ENCODE measurements at regions not wholly inside any gene's neighbourhood (a gene's known extent, or its start where the extent isn't known, plus 50 kb on each side); places are given as distances from the start of the nearest gene placed in this dataset.
A peak's percentile ranks its signal among the peaks of the same experiment; 100 is the strongest.

DNA sequence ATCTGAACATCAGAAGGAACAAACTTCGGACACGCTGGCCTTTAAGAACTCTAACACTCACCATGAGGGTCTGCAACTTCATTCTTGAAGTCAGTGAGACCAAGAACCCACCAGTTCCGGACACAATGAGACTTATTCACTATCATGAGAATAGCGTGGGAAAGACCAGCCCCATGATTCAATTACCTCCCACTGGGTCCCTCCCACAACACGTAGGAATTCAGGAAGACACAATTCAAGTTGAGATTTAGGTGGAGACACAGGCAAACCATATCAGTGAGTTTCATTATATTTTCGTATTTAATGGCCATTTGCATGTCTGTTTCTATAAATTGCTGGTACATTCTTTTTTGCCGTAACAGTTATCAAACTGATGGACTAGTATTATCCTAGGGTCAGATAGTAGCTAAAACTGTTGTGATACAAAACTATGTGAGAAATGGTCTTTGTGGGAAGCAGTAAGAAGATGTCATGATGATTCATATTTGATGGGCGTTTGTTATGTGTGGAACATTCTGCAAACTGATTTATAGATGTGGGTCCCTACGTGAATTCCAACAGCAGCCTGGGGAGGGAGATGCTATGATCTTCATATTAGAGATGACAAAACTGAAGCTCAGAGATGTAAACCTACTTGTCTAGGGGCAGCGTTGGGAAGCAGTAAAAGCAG lies 282.4 kb upstream of the TMEM132C start:
- no TSS peak for BruUV-seq (replicated peaks)
- POLR2A ChIA-PET (ENCODE audit: unreplicated experiment) = no interaction called here
- peak overlapping the region; percentile 48; the same call in 1 of the 2 replicates for H3K9ac ChIP-seq (ENCODE audit: low read length)

DNA sequence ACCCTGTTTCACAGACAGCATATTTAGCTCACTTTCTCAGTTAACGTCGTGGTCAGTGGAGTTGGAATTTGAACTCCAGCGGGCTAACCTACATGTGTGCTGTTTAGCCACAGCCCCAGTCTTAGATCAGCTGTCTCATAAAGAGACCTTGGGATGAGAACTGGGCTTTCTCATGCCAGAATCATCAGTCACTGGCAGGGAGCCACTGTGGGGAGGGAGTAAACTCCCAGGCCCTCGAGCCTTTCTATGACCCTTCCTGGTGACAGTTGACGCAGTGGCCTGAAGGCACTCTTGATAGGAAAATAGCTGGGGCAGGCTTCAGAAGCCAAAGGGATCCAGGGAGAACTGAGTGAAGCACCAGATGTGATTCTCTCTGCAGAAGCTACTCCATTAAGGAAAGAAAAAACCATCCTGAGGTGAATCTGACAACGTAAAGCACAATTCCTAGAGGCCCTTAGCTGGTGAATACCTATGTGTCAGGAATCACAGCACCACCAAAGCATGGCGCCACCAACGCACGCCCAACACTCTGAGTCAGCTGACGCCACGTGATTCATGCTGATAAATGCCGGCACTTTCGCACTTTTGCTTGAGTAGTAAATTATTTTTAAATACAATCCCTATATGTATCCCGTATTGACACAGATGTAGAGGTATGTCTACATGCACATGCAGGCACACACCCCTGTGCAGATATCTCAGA lies 279.6 kb upstream of the TMEM132C start:
- Histone ChIP-seq H3K79me2 (ENCODE audit: low read length) (no peaks in the 10 kb centered on the region), H3K9me2 (replicated peaks; ENCODE audit: low read length) (no peaks in the 10 kb centered on the region), H3F3A (ENCODE audit: low read length, unreplicated experiment) (no peaks in the 10 kb centered on the region), H3K27me3 (ENCODE audit: low read length) (no peaks in the 10 kb centered on the region), H3K9ac (ENCODE audit: low read length) (peak overlapping the region; percentile 31; the same call in 1 of the 2 replicates), H3K4me3 (ENCODE audit: low read length) (peak overlapping the region; percentile 6; the same call in 1 of the 2 replicates), H2AFZ (ENCODE audit: low read length) (peak overlapping the region; percentile 22), H3K27ac (ENCODE audit: low read length) (peak overlapping the region; percentile 82), H3K4me1 (ENCODE audit: insufficient read depth, low read length) (peaks cover 33% of the 10 kb centered on the region), H3K36me3 (ENCODE audit: low read depth, low read length) (no peaks in the 10 kb centered on the region), H3K4me2 (ENCODE audit: low read length) (peak overlapping the region; percentile 59), H4K20me1 (ENCODE audit: low read length) (no peaks in the 10 kb centered on the region), H3K9me3 (ENCODE audit: low read length) (no peaks in the 10 kb centered on the region)
- ATAC-seq (peak; percentile 37; the same call in 1 of the 2 replicates), DNase-seq (peak; percentile 96)
- TF ChIP-seq, protein P1, sequence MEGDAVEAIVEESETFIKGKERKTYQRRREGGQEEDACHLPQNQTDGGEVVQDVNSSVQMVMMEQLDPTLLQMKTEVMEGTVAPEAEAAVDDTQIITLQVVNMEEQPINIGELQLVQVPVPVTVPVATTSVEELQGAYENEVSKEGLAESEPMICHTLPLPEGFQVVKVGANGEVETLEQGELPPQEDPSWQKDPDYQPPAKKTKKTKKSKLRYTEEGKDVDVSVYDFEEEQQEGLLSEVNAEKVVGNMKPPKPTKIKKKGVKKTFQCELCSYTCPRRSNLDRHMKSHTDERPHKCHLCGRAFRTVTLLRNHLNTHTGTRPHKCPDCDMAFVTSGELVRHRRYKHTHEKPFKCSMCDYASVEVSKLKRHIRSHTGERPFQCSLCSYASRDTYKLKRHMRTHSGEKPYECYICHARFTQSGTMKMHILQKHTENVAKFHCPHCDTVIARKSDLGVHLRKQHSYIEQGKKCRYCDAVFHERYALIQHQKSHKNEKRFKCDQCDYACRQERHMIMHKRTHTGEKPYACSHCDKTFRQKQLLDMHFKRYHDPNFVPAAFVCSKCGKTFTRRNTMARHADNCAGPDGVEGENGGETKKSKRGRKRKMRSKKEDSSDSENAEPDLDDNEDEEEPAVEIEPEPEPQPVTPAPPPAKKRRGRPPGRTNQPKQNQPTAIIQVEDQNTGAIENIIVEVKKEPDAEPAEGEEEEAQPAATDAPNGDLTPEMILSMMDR (conservative IDR thresholded peaks at IDR 0.05; ENCODE audit: low read depth, low read length) = no peak
- TF ChIP-seq EZH2 (IDR thresholded peaks at IDR 0.05; ENCODE audit: low read length, unreplicated experiment) (no peak), EZH2phosphoT487 (IDR thresholded peaks at IDR 0.05; ENCODE audit: borderline replicate concordance, low read length) (no peak)
- POLR2A ChIA-PET (ENCODE audit: unreplicated experiment) = no interaction called here
- no TSS peak for BruUV-seq (replicated peaks)
- CTCF ChIA-PET = interaction anchor here (0.6 kb wide), 1 partner anchor 12 kb away, joined by 5 read pairs; no protein-coding TSS in a partner anchor
- intact Hi-C loops (cut with micrococcal nuclease) = no loop called here

More for the DNA sequence above, 282.4 kb upstream of the TMEM132C start:
- intact Hi-C loops (cut with micrococcal nuclease) = no loop called here
- CTCF ChIA-PET = no interaction called here
- Histone ChIP-seq H3K36me3 (ENCODE audit: low read depth, low read length) (no peaks in the 10 kb centered on the region), H3F3A (ENCODE audit: low read length, unreplicated experiment) (no peaks in the 10 kb centered on the region), H3K4me2 (ENCODE audit: low read length) (peak overlapping the region; percentile 40), H3K9me2 (replicated peaks; ENCODE audit: low read length) (no peaks in the 10 kb centered on the region), H2AFZ (ENCODE audit: low read length) (peak overlapping the region; percentile 54), H3K4me1 (ENCODE audit: insufficient read depth, low read length) (peaks cover 33% of the 10 kb centered on the region), H3K27ac (ENCODE audit: low read length) (peak overlapping the region; percentile 65), H3K9me3 (ENCODE audit: low read length) (no peaks in the 10 kb centered on the region), H3K4me3 (ENCODE audit: low read length) (no peak overlapping the region), H3K27me3 (ENCODE audit: low read length) (no peaks in the 10 kb centered on the region), H4K20me1 (ENCODE audit: low read length) (no peaks in the 10 kb centered on the region), H3K79me2 (ENCODE audit: low read length) (no peaks in the 10 kb centered on the region)
- TF ChIP-seq EZH2phosphoT487 (IDR thresholded peaks at IDR 0.05; ENCODE audit: borderline replicate concordance, low read length) = no peak
- no peak for TF ChIP-seq EZH2 (IDR thresholded peaks at IDR 0.05; ENCODE audit: low read length, unreplicated experiment)
- no peak for ATAC-seq
- peak; percentile 72 for DNase-seq

DNA sequence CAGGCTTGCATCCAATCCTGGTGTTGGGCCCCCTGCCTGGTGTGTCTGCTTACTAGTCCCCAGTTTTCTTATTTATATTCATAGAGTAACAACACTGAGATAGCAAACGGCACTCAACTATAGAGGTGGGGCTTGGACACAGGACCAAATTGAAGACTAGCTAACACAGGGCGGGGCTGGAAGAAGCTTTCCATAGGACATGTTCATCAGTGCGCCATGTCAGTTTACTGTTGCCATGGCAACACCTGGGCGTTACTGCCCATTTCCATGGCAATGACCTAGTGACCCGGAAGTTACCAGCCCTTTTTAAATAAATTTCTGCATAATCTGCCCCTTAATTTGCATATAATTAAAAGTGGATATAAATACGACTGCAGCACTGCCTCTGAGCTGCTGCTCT lies 275.5 kb upstream of the TMEM132C start:
- no peak overlapping the region for H3K4me3 ChIP-seq (ENCODE audit: low read length)
- intact Hi-C loops (cut with micrococcal nuclease) = no loop called here
- ATAC-seq (no peak), DNase-seq (no peak)
- peaks cover 14% of the 10 kb centered on the region for H3K4me1 ChIP-seq (ENCODE audit: insufficient read depth, low read length)
- BruUV-seq (replicated peaks) = no TSS peak
- no peaks in the 10 kb centered on the region for H3K27me3 ChIP-seq (ENCODE audit: low read length)
- no peak for TF ChIP-seq EZH2 (IDR thresholded peaks at IDR 0.05; ENCODE audit: low read length, unreplicated experiment)
- TF ChIP-seq, protein P1 (conservative IDR thresholded peaks at IDR 0.05; ENCODE audit: low read depth, low read length) = no peak
- no peak for TF ChIP-seq EZH2phosphoT487 (IDR thresholded peaks at IDR 0.05; ENCODE audit: borderline replicate concordance, low read length)
- CTCF ChIA-PET = no interaction called here
- H2AFZ ChIP-seq (ENCODE audit: low read length) = no peak overlapping the region
- no peak overlapping the region for H3K9ac ChIP-seq (ENCODE audit: low read length)
- H4K20me1 ChIP-seq (ENCODE audit: low read length) = no peaks in the 10 kb centered on the region
- H3K36me3 ChIP-seq (ENCODE audit: low read depth, low read length) = no peaks in the 10 kb centered on the region
- no peaks in the 10 kb centered on the region for H3K79me2 ChIP-seq (ENCODE audit: low read length)
- no peak overlapping the region for H3K4me2 ChIP-seq (ENCODE audit: low read length)
- H3K27ac ChIP-seq (ENCODE audit: low read length) = no peak overlapping the region
- POLR2A ChIA-PET (ENCODE audit: unreplicated experiment) = no interaction called here
- H3K9me3 ChIP-seq (ENCODE audit: low read length) = no peaks in the 10 kb centered on the region
- H3F3A ChIP-seq (ENCODE audit: low read length, unreplicated experiment) = no peaks in the 10 kb centered on the region
- H3K9me2 ChIP-seq (replicated peaks; ENCODE audit: low read length) = no peaks in the 10 kb centered on the region

Measured in PC-3 (cell line).